Naive thymus-derived CD8-positive, alpha-beta T cell (primary cell): ENCODE measurements at regions not wholly inside any gene's neighbourhood (a gene's known extent, or its start where the extent isn't known, plus 50 kb on each side); places are given as distances from the start of the nearest gene placed in this dataset.

Source experiments
- ATAC-seq, 2 donors: fragments of 150-1000 bp; cut with Tn5 transposase in 1 of 2; sonication (Bioruptor Pico), chemical (Tn5 transposase) in 1 of 2; 1 replicate in 1 of 2; 2 replicates in 1 of 2; pipeline ENCODE4 v1.10.0; 2021; ENCODE audit warnings: mild to moderate bottlenecking in 2 of 2, moderate library complexity in 2 of 2
- POLR2A ChIA-PET: fragments of 350-600 bp; sonication (Branson Sonifier 250); formaldehyde crosslinking; loops from one replicate; lab custom pipeline; 2021; ENCODE audit warnings: antibody characterized with exemption; lab: Charles Lee
- DNase-seq, 10 donors: peaks; one replicate each; pipeline versions ENCODE4 v3.0.0 to v3.0.0-alpha.2; 2020 to 2022
- H3K27ac Mint-ChIP-seq, 10 donors: one replicate each; pipeline ENCODE4 v1.8.0; 2020 to 2022; ENCODE audit warnings: mild to moderate bottlenecking in 10 of 10, mixed read lengths in 10 of 10, moderate library complexity in 4 of 10, inconsistent platforms in 1 of 10
- H3K27me3 Mint-ChIP-seq, 5 donors: one replicate each; pipeline ENCODE4 v1.8.0; 2021 to 2022; ENCODE audit warnings: mixed read lengths in 5 of 5
- H3K36me3 Mint-ChIP-seq, 3 donors: one replicate each; pipeline ENCODE4 v1.8.0; 2020 to 2022; ENCODE audit warnings: mixed read lengths in 3 of 3, mild to moderate bottlenecking in 2 of 3, inconsistent platforms in 1 of 3
- H3K4me1 Mint-ChIP-seq, 4 donors: one replicate each; pipeline ENCODE4 v1.8.0; 2021 to 2022; ENCODE audit warnings: mixed read lengths in 4 of 4
- H3K4me3 Mint-ChIP-seq, 10 donors: one replicate each; pipeline ENCODE4 v1.8.0; 2020 to 2022; ENCODE audit warnings: mild to moderate bottlenecking in 10 of 10, mixed read lengths in 10 of 10, moderate library complexity in 6 of 10, inconsistent platforms in 1 of 10
- H3K9me3 Mint-ChIP-seq, 9 donors: one replicate each; pipeline ENCODE4 v1.8.0; 2020 to 2022; ENCODE audit warnings: mixed read lengths in 9 of 9, mild to moderate bottlenecking in 3 of 9, inconsistent platforms in 1 of 9, moderate library complexity in 1 of 9

DNA sequence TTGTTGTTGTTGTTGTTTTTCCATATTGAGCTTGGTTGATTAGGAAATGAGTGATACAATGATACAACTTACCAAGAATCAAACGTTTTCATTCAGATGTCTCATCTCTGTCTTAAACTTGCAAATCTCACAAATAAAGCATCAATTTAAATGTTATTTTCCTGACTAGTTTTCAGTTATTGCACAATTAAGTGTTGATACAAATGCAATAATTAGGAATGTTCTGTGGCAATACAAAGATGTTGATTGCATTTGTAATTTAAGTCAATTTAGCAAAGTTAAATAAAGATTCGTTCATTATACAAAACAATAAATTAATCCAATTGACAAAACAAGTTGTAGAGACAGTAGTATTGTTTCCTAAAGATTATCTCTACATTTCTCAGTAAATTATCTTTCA, 392.3 kb upstream of the ZNF804A start:
- no peaks in the 10 kb centered on the region for H3K27me3 Mint-ChIP-seq
- POLR2A ChIA-PET: no interaction called here
- H3K27ac Mint-ChIP-seq: no peak overlapping the region
- ATAC-seq: no peak
- no peak overlapping the region for H3K4me3 Mint-ChIP-seq
- peaks cover 0 to 18% (median 4%) of the 10 kb centered on the region in 9 donors for H3K9me3 Mint-ChIP-seq
- no peaks in the 10 kb centered on the region for H3K4me1 Mint-ChIP-seq
- no peak for DNase-seq
- H3K36me3 Mint-ChIP-seq: no peaks in the 10 kb centered on the region

DNA sequence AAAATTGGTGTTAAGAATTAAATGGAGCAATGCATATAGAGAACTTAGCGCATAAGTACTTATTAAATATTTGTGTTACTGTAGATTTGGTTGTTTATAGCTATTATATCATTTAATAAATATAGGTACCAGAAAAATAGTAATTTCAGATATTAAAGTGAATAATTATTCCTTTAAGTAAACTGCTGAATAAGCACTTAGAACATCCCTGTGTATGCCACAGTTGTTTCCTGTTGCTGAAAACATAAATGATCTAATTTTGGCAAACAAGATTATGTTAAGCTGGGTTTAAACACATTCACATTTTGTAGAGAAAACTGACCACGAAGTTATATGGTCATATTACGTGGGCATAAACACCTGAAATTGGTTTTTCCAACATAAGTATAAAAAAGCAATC, 388.0 kb upstream of the ZNF804A start:
- no peak for ATAC-seq

DNA sequence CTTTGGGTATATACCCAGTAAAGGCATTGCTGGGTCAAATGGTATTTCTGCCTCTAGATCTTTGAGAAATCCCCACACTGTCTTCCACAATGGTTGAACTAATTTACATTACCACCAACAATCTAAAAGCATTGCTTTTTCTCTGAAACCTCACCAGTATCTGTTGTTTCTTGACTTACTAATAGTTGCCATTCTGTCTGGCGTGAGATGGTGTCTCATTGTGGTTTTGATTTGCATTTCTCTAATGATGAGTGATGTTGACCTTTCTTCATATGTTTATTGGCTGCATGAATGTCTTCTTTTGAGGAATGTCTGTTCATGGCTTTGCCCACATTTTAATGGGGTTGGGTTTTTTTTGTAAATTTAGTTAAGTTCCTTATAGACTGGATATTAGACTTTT, 382.6 kb upstream of the ZNF804A start:
- peaks cover 0 to 5% (median 0%) of the 10 kb centered on the region in 3 donors for H3K36me3 Mint-ChIP-seq
- POLR2A ChIA-PET: no interaction called here
- no peaks in the 10 kb centered on the region for H3K27me3 Mint-ChIP-seq
- DNase-seq (no peak), ATAC-seq (no peak)
- no peak overlapping the region for H3K4me3 Mint-ChIP-seq
- H3K27ac Mint-ChIP-seq: no peak overlapping the region
- H3K9me3 Mint-ChIP-seq: peaks cover 11 to 46% (median 22%) of the 10 kb centered on the region in 9 donors
- H3K4me1 Mint-ChIP-seq: no peaks in the 10 kb centered on the region

More for the DNA sequence above, 388.0 kb upstream of the ZNF804A start:
- no peaks in the 10 kb centered on the region for H3K4me1 Mint-ChIP-seq
- no peak overlapping the region for H3K4me3 Mint-ChIP-seq
- POLR2A ChIA-PET: no interaction called here
- no peak for DNase-seq
- H3K27ac Mint-ChIP-seq: no peak overlapping the region
- peaks cover 4 to 36% (median 14%) of the 10 kb centered on the region in 9 donors for H3K9me3 Mint-ChIP-seq
- no peaks in the 10 kb centered on the region for H3K27me3 Mint-ChIP-seq
- H3K36me3 Mint-ChIP-seq: no peaks in the 10 kb centered on the region

DNA sequence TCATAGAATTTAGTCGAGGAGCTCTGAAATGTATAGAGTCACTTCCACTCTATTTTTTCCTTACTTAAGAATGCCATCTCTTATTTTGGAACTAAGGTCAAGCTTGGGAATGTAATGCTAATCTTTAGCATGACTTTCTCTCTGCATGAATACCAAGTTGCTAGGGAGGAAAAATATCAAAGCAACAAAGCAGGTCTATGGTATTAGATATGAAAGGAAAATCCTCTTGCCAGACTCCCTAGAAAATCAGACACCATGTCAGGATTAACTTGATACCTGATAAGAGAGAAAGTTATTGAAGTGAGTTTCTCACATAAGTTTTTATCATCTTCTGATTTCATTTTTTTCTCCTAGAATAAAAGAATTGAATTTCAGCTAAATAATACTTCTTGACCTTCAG, 341.7 kb upstream of the ZNF804A start:
- no peaks in the 10 kb centered on the region for H3K4me1 Mint-ChIP-seq
- no peaks in the 10 kb centered on the region for H3K36me3 Mint-ChIP-seq
- H3K9me3 Mint-ChIP-seq: peaks cover 0 to 26% (median 3%) of the 10 kb centered on the region in 9 donors
- POLR2A ChIA-PET: no interaction called here
- no peak overlapping the region for H3K27ac Mint-ChIP-seq
- DNase-seq (no peak), ATAC-seq (no peak)
- H3K27me3 Mint-ChIP-seq: no peaks in the 10 kb centered on the region
- H3K4me3 Mint-ChIP-seq: no peak overlapping the region

DNA sequence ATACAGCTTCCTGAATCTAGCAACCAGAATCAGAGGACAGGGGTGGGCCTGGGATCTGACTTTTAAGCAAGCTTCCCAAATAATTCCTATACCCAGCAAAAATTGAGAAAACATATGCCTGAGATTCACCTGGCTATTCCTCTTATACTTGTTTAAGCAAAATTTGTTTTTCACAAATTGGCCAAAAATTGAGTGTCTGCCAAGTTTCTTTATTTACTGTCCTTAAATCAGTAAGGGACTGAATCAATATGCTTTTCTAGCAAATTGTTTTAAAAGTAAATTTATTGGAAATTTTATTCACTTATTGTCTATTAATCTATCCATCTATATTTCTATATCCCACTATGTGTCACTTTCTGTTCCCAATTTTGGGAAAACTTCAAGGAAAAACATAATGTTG, 337.0 kb upstream of the ZNF804A start:
- ATAC-seq: no peak
- H3K27ac Mint-ChIP-seq: no peak overlapping the region
- H3K36me3 Mint-ChIP-seq: no peaks in the 10 kb centered on the region
- peaks cover 0 to 10% (median 3%) of the 10 kb centered on the region in 9 donors for H3K9me3 Mint-ChIP-seq
- H3K4me3 Mint-ChIP-seq: no peak overlapping the region
- no peak for DNase-seq
- H3K27me3 Mint-ChIP-seq: no peaks in the 10 kb centered on the region
- POLR2A ChIA-PET: no interaction called here
- no peaks in the 10 kb centered on the region for H3K4me1 Mint-ChIP-seq

DNA sequence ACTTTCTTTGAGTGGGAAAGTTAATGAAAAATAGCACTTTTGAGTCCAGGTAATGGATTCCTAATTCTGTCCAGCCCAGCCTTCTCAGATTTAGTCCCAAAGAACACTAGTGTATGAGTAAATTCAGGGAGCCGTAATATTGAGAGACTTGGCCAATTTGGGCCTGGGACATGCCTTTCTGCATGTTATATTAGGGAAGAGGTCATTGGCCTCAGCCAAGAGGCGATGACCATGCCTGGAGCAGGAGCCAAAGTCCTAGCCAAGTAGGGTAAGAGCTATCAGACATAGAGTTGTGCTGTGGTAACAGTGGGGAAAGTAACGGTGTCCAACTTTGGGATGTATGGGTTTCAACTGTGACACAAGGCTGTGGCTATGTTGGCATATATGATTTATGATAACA, 336.5 kb upstream of the ZNF804A start:
- POLR2A ChIA-PET: no interaction called here

DNA sequence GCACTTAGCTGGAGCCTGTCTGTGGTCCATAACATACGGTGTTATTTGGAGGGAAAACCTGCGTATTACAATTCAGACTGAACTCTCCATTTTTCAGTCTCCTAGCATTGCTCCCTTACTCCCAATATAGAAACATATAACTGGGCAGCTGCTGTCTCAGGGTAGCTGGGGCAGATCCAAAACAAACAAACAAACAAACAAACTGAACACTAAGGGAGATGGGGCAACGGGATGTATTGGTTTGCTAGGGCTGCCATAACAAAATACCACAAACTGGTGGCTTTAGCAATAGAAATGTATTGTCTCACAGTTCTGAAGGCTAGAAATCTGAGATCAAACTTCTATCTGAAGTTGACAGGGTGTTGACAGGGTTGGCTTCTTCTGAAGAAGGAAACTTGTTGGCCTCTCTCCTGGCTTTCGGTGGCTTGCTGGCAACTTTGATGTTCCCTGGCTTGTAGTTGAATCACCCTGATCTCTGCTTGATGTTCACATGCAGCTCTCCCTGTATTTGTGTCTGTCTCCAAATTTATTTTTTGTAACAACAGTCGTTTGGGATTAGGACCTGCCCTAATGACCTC, 329.3 kb upstream of the ZNF804A start:
- Mint-ChIP-seq H3K27ac (no peak overlapping the region), H3K27me3 (no peaks in the 10 kb centered on the region), H3K4me3 (no peak overlapping the region), H3K4me1 (no peaks in the 10 kb centered on the region), H3K36me3 (no peaks in the 10 kb centered on the region), H3K9me3 (peaks cover 0 to 14% (median 4%) of the 10 kb centered on the region in 9 donors)
- POLR2A ChIA-PET: no interaction called here
- ATAC-seq (no peak), DNase-seq (no peak)

More for the DNA sequence above, 336.5 kb upstream of the ZNF804A start:
- Mint-ChIP-seq H3K27ac (no peak overlapping the region), H3K9me3 (peaks cover 0 to 11% (median 3%) of the 10 kb centered on the region in 9 donors), H3K36me3 (no peaks in the 10 kb centered on the region), H3K4me3 (no peak overlapping the region), H3K4me1 (no peaks in the 10 kb centered on the region), H3K27me3 (no peaks in the 10 kb centered on the region)
- no peak for ATAC-seq
- DNase-seq: no peak

DNA sequence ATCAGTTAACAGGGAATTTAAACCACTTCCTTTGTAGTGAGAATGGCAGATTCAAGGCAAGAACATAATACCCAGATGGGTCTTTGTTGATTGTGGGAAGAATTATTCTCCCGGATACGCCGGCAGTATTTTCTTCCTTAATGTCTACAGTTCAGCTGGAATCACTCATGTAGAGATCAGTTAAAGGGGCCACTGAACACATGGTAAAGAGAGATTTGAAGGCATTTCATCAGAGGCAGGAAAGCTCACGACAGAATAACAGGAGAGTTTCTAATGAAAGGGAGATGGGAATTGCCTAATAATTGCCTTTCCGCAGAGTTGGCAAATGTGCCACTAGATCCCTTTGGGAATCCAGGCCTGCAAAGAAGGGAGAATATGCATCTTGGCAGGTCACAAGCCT, 327.7 kb upstream of the ZNF804A start:
- Mint-ChIP-seq H3K36me3 (no peaks in the 10 kb centered on the region), H3K27me3 (no peaks in the 10 kb centered on the region), H3K4me3 (no peak overlapping the region), H3K9me3 (peaks cover 0 to 10% (median 0%) of the 10 kb centered on the region in 9 donors), H3K27ac (no peak overlapping the region), H3K4me1 (no peaks in the 10 kb centered on the region)
- ATAC-seq (no peak), DNase-seq (no peak)
- POLR2A ChIA-PET: no interaction called here

DNA sequence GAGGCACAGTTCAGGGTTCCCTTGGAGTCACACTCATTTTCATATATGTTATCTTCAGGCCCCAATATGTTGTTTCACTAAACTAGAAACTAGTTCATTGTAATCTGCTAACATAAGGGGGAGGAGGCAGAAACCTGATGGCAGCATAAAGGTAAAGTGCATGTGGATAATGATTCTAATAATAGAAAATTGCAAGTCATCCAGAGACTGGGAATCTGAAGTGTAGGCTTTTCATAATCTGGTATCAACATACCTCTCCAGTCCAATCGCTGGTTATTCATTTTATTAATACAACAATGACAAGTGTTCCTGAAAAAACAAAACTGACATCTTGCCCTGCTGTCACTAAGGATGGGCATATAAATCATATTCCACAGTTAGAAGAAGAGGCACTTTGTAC, 326.3 kb upstream of the ZNF804A start:
- POLR2A ChIA-PET: no interaction called here
- no peak overlapping the region for H3K27ac Mint-ChIP-seq
- peaks cover 0 to 10% (median 0%) of the 10 kb centered on the region in 9 donors for H3K9me3 Mint-ChIP-seq
- no peak for ATAC-seq
- H3K4me3 Mint-ChIP-seq: no peak overlapping the region
- no peaks in the 10 kb centered on the region for H3K27me3 Mint-ChIP-seq
- no peaks in the 10 kb centered on the region for H3K4me1 Mint-ChIP-seq
- DNase-seq: no peak
- no peaks in the 10 kb centered on the region for H3K36me3 Mint-ChIP-seq

DNA sequence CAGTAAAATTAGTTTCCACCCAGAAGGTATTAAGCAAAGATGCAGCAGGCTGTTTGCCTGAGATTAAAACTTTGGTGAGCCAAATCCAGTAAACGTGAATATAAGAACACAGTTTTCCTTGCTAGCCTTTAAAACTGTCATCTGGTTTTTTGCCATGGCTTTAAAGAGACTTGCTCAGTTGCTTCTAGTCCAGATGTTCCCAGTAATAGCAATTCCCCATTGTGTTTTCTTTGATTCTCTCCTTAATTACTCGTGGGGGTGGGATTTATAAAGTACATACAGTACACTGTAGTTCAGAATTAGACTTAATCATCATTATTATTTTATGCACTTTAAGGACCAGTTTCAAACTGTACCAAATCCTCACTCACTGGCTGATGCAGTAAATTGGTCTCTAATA, 303.5 kb upstream of the ZNF804A start:
- no peaks in the 10 kb centered on the region for H3K4me1 Mint-ChIP-seq

DNA sequence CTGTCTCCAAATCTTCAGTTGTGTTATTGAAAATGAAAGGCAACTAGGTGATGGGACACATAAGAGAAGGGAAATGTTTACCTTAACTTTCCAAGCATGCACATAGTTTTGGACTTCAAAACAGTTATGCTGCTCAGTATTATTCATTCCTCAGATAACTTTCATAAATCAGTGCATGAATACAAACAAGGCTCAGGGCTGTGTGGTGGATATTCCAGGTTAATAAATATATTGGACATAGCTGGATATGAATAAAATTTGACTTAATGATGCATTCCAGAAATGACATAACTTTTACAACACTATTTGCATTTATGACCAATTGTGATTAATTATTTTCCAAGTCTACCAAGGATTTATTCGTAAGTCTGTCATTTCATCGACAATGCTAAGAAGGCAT, 301.2 kb upstream of the ZNF804A start:
- DNase-seq (no peak), ATAC-seq (no peak)
- POLR2A ChIA-PET: no interaction called here
- Mint-ChIP-seq H3K27me3 (no peaks in the 10 kb centered on the region), H3K4me1 (no peaks in the 10 kb centered on the region), H3K27ac (no peak overlapping the region), H3K4me3 (no peak overlapping the region), H3K9me3 (peaks cover 0 to 7% (median 0%) of the 10 kb centered on the region in 9 donors), H3K36me3 (no peaks in the 10 kb centered on the region)

More for the DNA sequence above, 303.5 kb upstream of the ZNF804A start:
- ATAC-seq: no peak
- no peak overlapping the region for H3K27ac Mint-ChIP-seq
- DNase-seq: no peak
- H3K27me3 Mint-ChIP-seq: no peaks in the 10 kb centered on the region
- POLR2A ChIA-PET: no interaction called here
- H3K9me3 Mint-ChIP-seq: peaks cover 0 to 7% (median 0%) of the 10 kb centered on the region in 9 donors
- H3K36me3 Mint-ChIP-seq: no peaks in the 10 kb centered on the region
- H3K4me3 Mint-ChIP-seq: no peak overlapping the region

DNA sequence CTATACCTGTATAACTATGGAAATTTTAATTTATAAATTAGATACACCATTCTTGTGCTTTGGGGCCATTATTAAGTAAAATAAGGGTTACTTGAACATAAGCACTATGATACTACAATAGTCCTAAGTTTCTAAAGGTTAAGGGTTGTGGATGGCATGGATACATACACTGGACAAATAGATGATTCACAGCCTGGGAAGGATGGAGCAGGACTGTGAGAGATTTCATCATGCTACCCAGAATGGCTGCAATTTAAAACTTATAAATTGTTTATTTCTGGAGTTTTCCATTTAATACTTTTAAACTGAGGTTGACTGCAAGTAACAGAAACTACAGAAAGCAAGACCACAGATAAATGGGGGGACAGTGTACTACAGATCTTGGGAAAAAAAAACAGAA, 295.8 kb upstream of the ZNF804A start:
- POLR2A ChIA-PET: no interaction called here
- DNase-seq (no peak), ATAC-seq (no peak)
- Mint-ChIP-seq H3K4me3 (no peak overlapping the region), H3K9me3 (peaks cover 0 to 8% (median 0%) of the 10 kb centered on the region in 9 donors), H3K27ac (no peak overlapping the region), H3K4me1 (no peaks in the 10 kb centered on the region), H3K36me3 (no peaks in the 10 kb centered on the region), H3K27me3 (no peaks in the 10 kb centered on the region)

DNA sequence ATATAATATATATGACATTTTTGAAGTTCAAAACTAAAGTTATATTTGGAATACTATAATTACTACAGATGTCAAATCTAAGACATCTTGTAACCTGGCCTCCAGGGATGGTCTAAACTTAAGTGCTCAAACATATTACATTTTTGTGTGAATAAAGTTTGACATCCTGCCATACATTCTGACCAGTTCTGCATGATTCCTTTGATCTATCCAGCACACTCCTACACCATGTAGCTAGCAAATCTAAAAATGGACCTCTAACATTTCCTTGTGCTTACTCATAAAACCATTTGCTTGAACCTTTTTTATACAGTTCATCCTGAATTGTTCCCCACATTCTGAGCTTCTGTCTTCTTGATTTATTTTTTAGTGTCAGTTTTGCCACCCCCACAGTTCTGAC, 294.3 kb upstream of the ZNF804A start:
- H3K4me1 Mint-ChIP-seq: no peaks in the 10 kb centered on the region
- no peaks in the 10 kb centered on the region for H3K36me3 Mint-ChIP-seq
- POLR2A ChIA-PET: no interaction called here
- H3K27me3 Mint-ChIP-seq: no peaks in the 10 kb centered on the region
- no peak overlapping the region for H3K4me3 Mint-ChIP-seq
- H3K27ac Mint-ChIP-seq: no peak overlapping the region
- no peak for ATAC-seq
- no peak for DNase-seq
- peaks cover 0 to 14% (median 0%) of the 10 kb centered on the region in 9 donors for H3K9me3 Mint-ChIP-seq

DNA sequence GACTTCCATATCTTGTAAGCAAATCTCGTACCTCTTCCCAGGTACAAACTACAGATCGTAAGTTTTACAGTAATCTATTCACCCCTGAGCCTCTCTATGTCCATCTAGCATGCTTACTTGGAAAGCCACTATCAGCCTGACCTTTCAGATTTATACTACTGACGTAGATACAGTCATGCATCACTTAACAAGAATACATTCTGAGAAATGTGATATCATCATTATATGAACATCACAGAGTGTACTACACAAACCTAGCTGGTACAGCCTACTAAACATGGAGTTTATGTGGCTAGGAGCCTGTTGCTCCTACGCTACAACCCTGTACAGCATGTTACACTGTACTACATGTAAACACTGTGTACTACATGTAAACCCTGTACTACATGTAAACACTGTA, 293.2 kb upstream of the ZNF804A start:
- no peaks in the 10 kb centered on the region for H3K27me3 Mint-ChIP-seq
- H3K4me3 Mint-ChIP-seq: no peak overlapping the region
- H3K27ac Mint-ChIP-seq: no peak overlapping the region
- POLR2A ChIA-PET: no interaction called here
- ATAC-seq (no peak), DNase-seq (no peak)
- no peaks in the 10 kb centered on the region for H3K4me1 Mint-ChIP-seq
- no peaks in the 10 kb centered on the region for H3K36me3 Mint-ChIP-seq
- H3K9me3 Mint-ChIP-seq: peaks cover 0 to 14% (median 0%) of the 10 kb centered on the region in 9 donors
